ENCODE measurements at regions not wholly inside any gene's neighbourhood (a gene's known extent, or its start where the extent isn't known, plus 50 kb on each side); places are given as distances from the start of the nearest gene placed in this dataset.

DNA sequence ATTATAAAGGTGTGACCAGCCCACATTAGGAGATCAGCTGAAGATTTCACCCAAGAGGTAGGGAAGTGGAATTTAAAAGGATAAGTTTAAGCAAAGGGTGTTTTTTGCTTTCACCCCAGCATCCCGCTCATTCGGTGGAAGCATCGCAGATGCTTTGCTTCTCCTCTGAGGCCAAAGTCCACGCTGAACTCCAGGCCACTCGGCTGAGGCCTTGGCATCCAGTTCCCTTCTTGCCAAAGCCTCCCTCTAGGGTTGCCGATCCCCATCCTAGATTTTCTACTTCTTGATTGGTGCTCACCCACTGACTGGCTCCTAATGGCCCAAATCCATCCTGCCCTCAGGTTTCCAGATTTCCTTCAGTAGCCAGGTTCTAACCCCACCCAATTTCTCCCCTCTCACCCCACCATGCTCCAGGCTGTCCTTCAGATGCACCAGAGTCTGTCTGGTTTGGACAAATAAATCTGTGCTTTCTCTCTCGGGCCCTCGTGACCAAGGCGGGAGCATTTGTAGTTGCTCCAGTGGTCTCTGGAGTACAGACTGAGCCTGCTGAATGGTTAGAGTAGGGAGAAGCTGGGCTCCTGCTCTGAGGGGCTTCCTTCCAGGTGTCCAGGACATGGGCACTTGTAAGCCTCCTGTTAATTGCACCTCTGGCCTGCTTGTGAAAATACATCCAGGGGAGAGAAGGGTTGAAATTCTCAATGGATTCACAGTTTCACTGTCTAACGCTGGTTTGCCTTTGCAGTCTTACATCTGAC is 193.2 kb downstream of the C1orf94 start:
- TF ChIP-seq, protein P1, sequence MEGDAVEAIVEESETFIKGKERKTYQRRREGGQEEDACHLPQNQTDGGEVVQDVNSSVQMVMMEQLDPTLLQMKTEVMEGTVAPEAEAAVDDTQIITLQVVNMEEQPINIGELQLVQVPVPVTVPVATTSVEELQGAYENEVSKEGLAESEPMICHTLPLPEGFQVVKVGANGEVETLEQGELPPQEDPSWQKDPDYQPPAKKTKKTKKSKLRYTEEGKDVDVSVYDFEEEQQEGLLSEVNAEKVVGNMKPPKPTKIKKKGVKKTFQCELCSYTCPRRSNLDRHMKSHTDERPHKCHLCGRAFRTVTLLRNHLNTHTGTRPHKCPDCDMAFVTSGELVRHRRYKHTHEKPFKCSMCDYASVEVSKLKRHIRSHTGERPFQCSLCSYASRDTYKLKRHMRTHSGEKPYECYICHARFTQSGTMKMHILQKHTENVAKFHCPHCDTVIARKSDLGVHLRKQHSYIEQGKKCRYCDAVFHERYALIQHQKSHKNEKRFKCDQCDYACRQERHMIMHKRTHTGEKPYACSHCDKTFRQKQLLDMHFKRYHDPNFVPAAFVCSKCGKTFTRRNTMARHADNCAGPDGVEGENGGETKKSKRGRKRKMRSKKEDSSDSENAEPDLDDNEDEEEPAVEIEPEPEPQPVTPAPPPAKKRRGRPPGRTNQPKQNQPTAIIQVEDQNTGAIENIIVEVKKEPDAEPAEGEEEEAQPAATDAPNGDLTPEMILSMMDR (IDR thresholded peaks at IDR 0.05), result no peak
- no peak for TF ChIP-seq ESRRA (IDR thresholded peaks at IDR 0.05; ENCODE audit: borderline replicate concordance, low read length)
- TF ChIP-seq, protein P2, sequence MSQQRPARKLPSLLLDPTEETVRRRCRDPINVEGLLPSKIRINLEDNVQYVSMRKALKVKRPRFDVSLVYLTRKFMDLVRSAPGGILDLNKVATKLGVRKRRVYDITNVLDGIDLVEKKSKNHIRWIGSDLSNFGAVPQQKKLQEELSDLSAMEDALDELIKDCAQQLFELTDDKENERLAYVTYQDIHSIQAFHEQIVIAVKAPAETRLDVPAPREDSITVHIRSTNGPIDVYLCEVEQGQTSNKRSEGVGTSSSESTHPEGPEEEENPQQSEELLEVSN (IDR thresholded peaks at IDR 0.05; ENCODE audit: borderline replicate concordance, low read depth), result no peak
- no peak for TF ChIP-seq BHLHE40 (IDR thresholded peaks at IDR 0.05; ENCODE audit: low read depth, low read length)
